NCI-H1436 treated with DMSO at 0.1 percent for 48 hours (cell line): ENCODE measurements at regions not wholly inside any gene's neighbourhood (a gene's known extent, or its start where the extent isn't known, plus 50 kb on each side); places are given as distances from the start of the nearest gene placed in this dataset.

ENCODE experiments used
- DNase-seq: peaks from one replicate; lab custom pipeline; 2025; lab: John Stamatoyannopoulos, UW

DNA sequence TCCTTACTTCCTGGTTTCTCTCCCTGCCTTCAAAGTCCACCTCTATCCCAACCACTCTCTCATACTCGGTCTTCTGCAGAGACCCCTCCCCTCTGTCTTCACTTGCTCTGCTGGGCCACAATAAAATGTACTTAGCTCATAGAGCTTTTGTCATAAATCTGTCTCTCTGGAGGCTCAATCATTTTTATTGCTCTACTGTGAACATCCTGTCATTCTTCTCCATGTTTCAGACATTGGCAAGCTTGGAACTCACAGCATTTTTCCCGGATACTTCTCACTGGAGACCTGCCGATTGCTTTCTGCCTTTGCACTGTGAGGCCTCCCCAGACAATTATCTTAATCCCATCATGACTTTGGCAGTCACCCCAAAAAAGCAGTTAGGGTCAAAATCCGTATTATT lies 192.3 kb upstream of the ZMIZ1 start:
- DNase-seq = no peak

DNA sequence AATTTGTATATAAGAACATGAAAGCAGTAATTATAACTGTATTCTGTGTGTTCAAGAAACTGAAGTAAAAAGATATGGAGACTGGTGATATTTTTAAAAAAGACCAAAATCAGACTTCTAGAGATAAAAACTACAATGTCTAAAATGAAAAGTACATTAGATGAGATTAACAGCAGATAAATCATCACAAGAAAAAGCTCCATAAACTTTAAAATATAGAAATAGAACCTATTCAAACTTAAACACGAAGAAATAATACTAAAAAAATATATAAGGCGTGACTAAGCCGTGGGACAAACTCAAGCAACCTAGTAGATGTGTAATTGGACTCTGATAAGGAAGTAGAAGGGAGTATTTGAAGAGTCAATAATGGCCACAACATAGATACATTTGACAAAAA lies 189.1 kb upstream of the ZMIZ1 start:
- no peak for DNase-seq

DNA sequence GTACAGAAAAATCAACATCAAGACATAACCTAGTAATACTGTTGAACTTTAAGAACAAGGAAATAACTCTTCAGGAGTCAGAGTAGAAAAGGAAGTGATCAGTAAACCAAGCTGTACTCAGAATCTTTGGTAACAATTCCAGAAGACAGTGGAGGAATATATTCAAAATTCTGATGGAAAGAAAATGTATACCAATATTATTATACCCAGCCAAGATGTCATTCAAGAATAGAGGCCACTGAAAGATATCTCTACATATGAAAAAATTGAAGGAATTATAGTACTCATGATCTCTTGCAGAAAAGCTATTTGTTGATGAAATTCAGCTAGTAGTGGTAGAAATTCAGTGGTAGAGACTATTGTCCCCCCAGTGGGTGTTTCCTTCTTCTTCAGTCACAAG lies 182.6 kb upstream of the ZMIZ1 start:
- DNase-seq = no peak

DNA sequence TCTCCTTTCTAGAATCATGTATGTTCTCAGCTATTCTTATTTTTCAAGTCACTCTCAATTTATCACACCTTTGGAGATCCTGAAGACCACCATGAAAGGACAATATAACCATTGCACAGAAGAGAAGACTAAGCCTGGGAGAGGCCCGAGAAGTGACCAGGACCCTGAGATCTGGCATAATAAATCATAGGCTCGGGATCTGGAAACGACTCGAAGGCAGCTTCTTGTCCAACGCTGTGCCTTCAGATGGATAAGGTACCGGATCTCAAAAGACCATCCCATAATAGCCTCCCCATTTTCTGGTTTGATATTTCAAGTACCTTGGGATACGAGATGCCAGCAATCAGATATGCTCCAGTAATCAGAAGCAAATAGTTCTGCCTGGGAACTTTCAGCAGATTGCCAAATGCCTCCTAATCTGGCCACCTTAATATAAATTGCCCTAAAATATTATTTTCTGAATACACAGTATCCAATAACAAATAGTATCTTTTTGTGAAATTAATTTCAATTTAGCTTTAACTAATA lies 179.2 kb upstream of the ZMIZ1 start:
- DNase-seq = no peak

DNA sequence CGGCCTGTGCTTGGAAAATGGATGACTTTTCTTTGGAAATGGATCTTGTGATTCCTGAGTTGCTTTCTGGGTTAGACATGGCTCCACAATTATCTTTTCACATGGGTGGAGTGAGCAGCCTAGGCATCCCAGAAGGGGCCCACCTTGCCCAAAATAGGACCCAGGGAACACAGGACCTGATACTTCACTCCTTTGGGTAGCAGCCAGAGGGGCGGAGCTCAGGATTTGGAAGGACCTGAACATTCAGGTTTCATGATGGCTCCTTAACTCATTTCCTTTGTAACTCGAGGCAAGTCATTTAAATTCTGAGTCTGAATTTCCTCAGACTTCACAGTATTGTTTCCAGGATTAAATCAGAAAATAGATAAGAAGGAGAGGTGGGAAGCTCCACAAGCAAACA lies 178.3 kb upstream of the ZMIZ1 start:
- DNase-seq = no peak

DNA sequence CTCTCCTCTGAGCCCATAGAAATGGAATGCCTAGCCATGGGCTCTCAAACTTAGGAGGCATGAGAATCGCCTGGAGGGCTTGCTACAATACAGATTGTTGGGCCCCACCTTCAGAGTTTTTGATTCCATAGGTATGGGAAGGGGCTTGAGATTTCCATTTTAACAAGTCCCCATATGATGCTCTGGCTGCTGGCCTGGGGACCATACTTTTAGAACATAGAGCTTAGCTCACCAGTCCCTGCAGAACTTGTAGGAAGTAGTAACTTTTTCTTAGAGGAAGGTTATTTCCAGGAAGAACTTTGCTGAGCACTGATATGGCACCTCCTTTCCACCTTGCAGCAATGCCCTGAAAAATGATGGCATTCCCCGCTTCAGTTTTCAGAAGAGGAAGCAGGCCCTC lies 177.0 kb upstream of the ZMIZ1 start:
- DNase-seq = no peak

DNA sequence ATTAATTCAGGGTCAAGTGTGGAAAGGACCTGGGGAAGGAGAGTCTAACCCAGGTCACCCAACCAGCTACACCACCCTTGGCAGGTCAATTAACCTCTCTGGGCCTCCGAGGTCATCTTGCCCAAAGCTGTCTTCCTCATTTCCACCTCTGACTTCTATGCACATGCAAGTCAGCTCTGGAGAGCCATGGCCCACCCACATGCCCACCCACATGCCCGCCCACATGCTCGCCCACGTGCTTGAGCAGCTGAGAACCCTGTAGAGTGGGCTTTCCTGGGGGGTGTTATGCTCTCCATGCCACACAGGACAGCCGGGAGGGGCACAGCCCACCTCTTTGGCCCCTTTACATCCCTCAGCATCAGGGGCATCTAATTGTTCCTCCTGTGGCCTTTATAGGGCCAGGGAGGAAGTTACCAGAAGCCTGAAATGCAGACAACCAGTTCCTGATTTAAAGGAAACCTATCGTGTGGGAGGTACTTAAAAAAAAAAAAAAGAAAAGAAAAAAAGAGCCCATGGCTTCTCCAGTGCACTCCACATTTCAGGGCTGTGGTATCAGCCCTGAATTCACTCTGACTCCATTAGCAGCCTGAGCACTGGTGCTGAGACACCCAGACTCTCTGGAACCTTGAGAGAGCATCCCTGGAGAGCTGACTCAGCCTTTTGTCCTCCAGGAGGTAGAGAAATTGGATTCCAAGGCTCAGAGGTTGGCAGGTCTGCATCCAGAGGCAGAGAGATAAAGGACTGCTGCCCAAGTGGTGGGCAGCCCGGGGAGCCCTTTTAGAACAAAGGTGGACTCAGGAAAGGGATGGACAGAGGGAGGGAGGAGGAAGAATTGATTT lies 176.2 kb upstream of the ZMIZ1 start:
- no peak for DNase-seq

DNA sequence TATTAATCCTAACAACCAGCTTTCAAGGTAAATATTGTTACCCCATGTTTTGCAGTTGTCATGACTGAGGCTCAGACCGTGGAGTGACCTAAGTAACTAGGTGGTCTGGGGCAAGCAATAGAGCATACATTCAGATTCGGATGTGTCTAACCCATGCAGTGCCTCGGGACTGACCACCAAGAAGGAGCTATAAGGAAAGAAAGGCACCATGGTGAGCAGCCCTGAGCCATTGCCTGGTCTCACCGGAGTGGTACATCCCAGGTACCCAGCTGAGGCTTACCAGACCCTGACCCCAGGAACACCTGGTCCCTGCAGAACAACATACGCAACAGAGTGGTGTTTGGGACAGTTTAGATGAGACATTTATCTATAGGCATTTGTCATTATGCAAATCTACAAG lies 175.5 kb upstream of the ZMIZ1 start:
- DNase-seq = no peak

DNA sequence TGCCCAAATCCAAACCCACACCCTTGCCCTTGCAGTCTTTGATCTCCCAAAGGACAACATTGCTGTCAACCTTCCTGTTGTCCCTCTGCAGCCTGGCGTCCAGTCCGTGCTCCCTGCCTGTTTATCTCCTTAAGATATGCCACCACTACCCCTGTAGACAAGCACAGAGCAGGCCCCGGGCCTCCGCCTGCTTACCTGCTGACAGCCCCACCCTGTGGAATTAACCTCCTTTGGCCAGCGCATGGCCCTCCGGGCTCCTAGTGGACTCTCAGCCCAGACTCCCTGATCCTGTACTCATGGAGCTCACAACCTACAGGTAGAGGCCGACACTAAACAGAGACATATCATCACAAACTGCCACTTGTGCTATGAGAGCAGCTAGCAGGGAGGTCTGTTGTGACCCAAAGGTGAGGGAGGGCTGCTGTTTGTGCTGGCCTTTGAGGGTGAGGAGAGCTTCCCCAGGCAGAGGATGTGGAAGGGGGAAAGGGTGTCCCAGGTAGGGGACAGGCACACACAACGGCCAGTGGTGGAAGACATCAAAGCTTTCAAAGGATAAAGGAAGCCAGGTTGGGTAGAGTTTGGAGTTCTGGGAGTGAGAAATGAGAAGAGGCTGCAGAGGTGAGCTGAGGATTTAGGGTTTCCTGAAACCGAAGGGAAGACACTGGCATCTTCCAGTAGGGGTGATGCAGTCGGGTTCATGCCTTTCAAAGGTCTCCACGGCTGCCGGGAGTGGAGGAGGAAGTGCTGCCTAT lies 174.5 kb upstream of the ZMIZ1 start:
- no peak for DNase-seq

DNA sequence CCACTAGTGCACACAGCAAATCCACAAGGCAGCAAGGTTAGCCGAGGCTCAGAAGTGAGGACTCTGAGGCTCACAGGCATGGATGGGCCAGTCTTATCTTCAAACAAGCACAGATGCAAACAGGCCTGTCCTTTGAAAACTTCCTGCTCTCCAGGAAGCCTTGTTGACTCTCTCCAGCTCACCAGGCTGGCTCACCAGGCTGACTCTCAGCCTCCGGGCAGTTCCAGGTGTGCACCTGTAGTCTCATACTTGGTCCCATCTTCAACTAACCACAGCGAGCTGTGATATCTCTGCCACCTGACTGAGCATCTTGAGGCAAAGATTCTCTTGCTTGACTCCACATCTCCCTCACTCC lies 173.9 kb upstream of the ZMIZ1 start:
- no peak for DNase-seq

DNA sequence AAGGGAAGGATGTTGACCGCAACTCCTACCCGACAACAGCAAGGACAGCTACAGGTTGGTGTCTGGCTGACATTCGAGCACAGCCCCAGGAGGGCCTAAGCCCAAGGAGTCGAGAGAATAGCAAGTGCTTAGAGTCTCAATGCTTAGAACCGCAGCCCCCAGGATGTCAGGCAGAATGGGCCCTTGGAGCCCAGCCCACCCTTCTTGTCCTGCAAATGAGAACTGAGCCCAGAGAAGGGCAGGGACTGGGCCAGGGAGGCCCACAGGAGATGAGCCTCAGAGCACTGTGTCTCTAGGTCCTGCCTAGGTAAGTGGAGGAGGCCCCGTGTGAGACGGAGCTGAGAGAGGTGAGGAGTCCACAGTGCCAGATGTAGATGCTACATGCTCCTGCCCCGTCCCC lies 173.3 kb upstream of the ZMIZ1 start:
- DNase-seq = no peak

DNA sequence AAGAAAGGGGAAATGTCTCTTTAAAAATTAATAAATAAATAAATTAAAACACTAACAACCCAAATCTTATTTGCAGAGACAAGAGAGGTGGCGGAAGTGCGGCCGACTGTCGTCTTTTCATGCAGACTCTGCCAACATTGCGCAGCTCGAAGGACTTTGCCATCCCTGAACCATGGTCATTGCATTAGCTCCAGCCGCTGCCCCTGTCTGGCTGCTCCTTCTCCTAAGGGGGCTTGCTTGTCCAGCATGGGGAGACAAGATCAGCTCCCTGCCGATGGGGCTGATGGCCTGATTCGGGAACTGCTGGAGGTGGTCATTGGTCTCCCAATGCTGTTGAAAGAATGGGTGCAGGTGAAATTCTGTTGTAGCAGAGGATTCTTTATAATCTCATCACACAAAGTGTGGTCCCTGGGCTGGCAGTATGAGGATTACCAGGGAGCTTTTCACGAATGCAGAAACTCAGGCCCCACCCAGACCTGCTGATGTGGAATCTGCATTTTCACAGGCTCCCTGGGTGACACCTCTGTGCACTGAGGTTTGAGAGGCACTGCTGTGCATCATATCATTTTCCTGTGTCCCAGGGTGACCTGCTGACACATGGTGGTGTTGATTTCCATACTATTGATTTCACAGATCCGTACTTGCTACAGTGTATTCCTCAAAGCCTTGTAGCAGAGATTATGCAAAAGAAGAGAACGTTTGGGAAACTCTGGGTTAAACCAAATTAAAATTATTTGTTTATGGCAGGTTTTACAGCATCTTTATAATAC lies 172.4 kb upstream of the ZMIZ1 start:
- DNase-seq = no peak

DNA sequence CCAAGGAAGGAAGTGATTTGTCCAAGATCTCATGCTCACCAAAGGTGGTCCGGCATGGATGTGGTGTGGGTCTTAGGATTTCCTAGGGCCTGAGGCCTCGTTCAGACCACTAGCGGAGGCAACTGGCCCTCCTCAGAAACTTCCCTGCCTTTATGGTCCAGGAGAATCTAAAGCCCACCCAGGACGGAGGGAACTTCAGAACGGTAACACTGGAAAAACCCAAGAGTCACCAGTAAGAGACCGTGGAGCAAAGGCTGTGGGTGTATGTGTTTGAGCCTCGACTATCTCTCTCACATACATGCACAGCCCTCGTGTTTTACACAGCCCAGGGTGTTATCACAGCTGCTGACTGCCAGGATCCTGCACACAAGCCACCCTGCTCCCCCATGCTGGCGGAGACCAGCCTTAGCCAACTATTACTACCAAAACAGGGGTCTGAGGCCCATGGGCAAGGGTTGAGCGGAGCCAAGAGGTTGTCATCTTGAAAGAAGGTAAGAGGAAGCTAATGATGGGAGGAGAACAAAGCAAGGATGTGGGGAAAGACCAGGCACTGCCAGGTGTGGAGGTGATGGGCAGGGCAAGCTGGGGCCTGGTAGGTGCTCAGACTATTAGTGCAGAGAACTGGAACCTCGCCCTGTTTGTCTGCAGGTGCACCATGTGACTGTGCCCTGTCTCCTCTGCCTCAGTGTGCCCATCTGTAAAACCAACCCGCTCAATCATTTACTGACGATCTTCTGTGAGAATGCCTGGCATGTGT lies 170.2 kb upstream of the ZMIZ1 start:
- no peak for DNase-seq

DNA sequence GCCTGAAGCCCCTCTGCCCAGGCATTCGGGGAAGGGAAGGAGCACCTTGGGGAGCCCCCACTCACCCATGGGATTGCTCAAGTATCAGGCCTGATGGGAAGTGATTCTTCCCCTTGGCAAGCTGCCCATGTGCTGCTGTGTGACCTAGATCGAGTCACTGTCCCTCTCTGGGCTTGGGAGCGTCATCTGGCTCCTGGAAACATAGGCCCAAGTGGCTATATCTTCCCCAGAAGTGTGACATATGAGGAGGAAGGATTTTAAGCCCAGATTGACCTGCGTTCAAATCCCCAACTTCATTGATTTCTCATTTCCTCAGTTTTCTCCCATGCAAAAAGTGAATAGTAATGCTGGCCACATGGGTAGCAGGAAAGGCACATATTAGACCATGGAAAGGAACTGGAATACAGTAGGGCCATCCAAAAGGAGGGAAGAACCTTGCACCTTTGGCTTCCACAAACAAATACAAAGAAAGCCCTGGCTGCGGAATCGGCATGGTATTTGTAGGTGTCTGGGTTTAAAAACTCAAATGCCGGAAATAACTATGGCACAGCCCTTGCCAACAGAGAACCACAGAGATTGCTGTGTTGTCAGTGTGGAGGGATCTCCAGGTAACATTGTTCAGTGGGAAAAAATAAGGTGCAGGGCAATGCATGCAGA lies 169.5 kb upstream of the ZMIZ1 start:
- no peak for DNase-seq

DNA sequence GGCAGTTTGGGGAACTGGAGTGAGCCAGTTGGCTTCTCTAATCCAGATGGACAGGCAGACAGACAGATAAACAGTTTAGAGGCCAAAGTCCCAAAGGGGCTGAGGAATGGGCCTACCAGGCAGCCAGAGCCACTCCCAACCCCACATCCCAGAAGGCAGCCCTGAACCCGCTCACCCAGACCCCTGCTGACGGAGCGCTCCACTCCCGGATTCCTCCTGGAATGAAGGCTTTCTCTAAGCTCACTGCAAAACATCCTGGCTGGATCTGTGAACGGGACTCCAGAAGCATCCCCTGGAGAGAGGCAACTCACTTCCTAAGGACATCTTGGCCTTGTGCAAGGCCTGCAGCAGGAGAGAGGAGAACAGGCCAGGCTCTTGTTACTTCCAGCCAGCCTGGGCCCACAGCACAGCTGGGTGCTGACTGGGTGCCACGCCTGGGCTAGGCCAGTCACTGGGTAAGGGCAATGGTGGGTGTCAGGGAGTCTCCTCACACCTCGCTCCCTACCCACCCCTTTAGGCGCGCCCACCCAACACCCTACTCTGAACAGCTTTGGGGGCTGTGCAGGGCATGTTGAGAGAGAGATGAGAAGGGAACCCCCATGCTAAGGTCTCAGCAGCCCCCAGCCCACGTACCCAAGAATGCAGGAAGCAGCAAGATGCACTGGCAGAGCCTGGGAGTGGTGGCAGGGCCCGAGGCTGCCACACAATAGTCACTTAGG lies 168.6 kb upstream of the ZMIZ1 start:
- DNase-seq = no peak

DNA sequence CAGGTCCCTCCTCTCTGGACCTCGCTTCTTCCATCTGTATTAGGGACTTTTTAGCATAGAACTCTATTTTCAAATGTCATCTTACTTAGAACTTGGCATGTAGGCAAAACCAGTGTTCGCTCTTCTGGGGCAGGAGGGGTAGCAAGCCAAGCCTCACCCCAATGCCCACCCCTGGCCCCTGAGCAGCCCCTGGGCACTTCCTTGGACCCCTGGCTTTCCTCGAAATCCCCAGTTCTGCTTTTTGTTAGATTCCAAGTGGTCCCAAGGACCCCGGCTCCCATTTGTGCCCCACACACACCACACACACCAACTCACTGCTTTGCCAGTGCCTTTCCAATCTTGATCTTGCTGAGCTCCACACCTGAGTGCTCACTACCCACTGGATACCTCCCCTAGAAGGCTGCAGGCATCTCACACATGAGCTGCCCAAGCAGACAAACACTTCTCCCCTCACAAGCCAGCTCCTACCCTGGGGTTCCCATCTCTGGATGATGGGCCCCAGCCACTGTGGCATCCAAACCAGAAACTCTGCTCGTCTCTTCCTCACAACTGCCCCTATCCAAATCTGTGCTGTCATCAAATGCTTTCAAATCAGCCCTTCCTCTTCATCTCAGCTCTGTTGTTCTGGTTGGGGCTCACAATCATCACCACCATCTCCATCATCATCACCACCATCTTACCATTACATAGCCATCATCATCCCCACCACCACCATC lies 167.9 kb upstream of the ZMIZ1 start:
- DNase-seq = no peak

DNA sequence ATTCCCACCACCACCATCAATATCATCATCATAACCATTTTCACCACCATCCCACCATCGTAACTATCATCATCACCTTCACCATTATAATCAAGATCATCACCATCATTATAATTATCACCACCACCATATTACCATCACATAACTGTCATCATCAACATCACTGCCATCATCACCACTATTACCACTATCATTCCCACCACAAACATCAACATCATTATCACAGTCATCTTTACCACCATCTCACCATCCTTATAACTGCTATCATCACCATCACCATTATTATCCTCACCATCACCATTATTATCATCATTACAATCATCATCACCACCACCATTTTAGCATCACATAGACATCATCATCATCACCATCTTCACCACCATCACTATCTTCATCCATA lies 167.1 kb upstream of the ZMIZ1 start:
- DNase-seq = no peak

DNA sequence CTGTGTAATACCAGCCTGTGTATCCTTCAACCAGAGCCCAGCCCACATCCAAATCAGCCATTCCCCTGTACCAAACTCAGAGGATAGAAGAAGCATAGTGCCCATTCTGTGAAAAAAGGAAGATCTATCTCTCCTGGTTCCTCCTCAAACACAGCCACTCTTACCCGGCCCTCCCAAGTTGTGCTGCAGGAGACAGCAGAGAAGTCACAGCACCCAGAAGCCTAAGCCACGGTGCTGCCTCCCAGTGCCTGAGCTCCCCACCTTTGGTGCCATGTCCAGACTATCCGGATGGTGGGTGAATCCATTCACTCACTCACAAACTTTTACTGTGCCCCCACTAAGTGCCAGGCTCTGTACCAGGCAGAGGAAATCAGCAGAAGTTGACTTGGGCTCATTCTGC lies 166.0 kb upstream of the ZMIZ1 start:
- DNase-seq = no peak

DNA sequence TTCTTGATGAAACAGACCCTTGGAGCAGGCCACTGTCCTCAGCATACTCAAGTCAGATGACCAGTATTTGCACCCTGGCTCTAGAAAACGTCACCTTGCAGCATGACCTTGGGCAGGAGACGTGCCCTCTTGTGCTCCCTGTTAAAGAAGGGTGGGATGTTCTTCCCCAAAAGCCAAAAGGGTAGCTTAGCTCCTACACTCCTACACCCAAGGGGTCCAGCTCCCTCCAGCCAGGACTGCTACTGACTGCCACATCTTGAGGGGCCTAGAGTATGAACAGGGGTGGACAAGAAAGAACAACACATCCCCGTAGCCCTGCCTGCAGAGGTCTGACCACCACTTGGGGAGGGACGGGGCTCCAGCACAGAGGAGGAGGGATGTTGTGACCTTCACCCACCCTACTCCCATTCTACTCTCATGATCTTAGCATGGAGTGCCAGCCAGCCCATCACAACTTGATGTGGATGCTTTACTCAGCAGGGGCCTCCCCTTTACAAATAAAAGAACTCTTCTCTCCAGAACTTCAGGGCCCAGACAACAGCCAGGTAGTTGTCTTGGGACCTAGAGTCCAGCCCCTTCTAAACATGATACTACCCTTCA lies 165.3 kb upstream of the ZMIZ1 start:
- no peak for DNase-seq

DNA sequence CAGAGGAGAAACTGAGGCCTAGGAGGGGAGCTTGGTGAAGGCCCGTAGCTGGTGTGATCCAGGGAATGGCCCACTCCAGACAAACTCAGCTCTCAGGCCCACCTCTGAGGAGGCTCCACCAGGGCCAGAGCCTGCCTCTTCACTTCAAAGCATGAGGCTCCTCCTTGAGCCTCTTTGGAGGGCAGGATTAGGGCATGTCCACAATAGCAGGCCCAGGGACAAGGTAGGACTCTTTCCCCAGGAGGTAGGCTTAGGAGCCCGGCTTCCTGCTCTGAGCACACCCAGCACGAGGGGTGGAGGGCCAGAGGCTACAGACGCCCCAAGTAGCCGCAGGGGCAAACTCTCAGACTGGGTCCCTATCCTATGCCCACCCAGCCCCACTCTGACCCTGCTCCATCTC lies 164.6 kb upstream of the ZMIZ1 start:
- no peak for DNase-seq
